Esophagus muscularis mucosa (tissue), 4 donors: ENCODE measurements at regions not wholly inside any gene's neighbourhood (a gene's known extent, or its start where the extent isn't known, plus 50 kb on each side); places are given as distances from the start of the nearest gene placed in this dataset.

Experiments
- DNase-seq: peaks from one replicate; pipeline ENCODE4 v3.0.0-alpha.2; 2017; ENCODE audit errors: extremely low spot score
- H3K27ac ChIP-seq, 4 donors: fragments of 200-600 bp; sonication (generic); replicated peaks in 1 of 4; 1 replicate in 3 of 4; 2 replicates in 1 of 4; pipeline ENCODE4 v1.5.1; 2016 to 2019; ENCODE audit warnings: mild to moderate bottlenecking in 1 of 4
- H3K27me3 ChIP-seq, 4 donors: fragments of 200-600 bp; sonication (generic); one replicate each; pipeline versions ENCODE4 v1.5.1 to v1.6.0; 2016 to 2019
- H3K36me3 ChIP-seq, 4 donors: fragments of 200-600 bp; sonication (generic); one replicate each; pipeline ENCODE4 v1.5.1; 2016 to 2019
- H3K4me1 ChIP-seq, 4 donors: fragments of 200-600 bp; sonication (generic); one replicate each; pipeline ENCODE4 v1.5.1; 2016 to 2019
- H3K4me3 ChIP-seq, 4 donors: fragments of 200-600 bp; sonication (generic); 1 replicate in 2 of 4; 2 replicates in 2 of 4; pipeline ENCODE4 v1.5.1; 2016 to 2019; ENCODE audit warnings: mild to moderate bottlenecking in 4 of 4, moderate library complexity in 1 of 4
- H3K9me3 ChIP-seq, 4 donors: fragments of 200-600 bp; sonication (generic); 1 replicate in 3 of 4; 2 replicates in 1 of 4; pipeline ENCODE4 v1.5.1; 2016 to 2019
- EP300 ChIP-seq: sonication (generic); formaldehyde crosslinking; IDR thresholded peaks from one replicate; pipeline ENCODE4 v1.6.1; 2017; ENCODE audit warnings: antibody characterized with exemption
- POLR2A ChIP-seq: fragments of 450-650 bp; IDR thresholded peaks from one replicate; pipeline ENCODE4 v1.6.1; 2017; ENCODE audit warnings: antibody characterized with exemption, moderate library complexity, mild to moderate bottlenecking, low read depth
- POLR2AphosphoS5 ChIP-seq, 2 donors: sonication (generic); formaldehyde crosslinking; IDR thresholded peaks; one replicate each; pipeline ENCODE4 v1.6.1; 2017; ENCODE audit warnings: antibody characterized with exemption in 2 of 2
- WGBS: methylation state at CpG from one replicate; pipeline ENCODE4 v1.1.5; 2018; 5-methylcytosine and 5-hydroxymethylcytosine counted together
- intact Hi-C: fragments of 100-400 bp; cut with DNase I; formaldehyde crosslinking; loops from one replicate; pipeline ENCODE4 v1.15.1; 2023
- TF ChIP-seq, protein P1 (sequence below), 3 experiments: fragments of 200-600 bp in 2 of 3; fragments of 450-650 bp in 1 of 3; sonication (generic) in 2 of 3; IDR thresholded peaks; one replicate each; pipeline ENCODE4 v1.5.1; 2017 to 2019; ENCODE audit warnings: antibody characterized with exemption in 3 of 3, mild to moderate bottlenecking in 2 of 3, moderate library complexity in 1 of 3

DNA sequence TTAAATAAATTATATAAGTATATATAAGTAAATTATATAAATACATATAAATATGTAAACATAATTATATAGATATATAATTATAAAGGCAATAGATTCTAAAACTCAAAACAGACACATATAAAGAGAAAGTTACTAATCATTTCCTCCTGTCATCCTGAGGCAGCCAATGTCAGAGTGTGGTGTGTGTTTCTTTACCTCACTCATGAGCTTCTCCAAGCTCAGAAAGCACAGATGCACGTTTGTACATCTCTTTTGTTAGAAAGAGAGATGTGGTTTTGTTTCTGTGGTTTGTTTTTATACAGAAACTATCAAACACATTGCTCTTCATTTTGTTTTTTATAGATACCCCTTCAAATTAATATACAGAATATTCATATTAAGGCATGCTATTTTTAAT, 594.8 kb downstream of the USP25 start:
- WGBS: 51% methylated on average over 1 of the region's 1 CpG
- Histone ChIP-seq H3K4me3 (no peak overlapping the region), H3K27ac (no peak overlapping the region), H3K4me1 (peaks cover 0 to 10% (median 5%) of the 10 kb centered on the region in 4 donors), H3K27me3 (no peaks in the 10 kb centered on the region), H3K36me3 (no peaks in the 10 kb centered on the region), H3K9me3 (no peaks in the 10 kb centered on the region)
- DNase-seq: no peak
- TF ChIP-seq POLR2AphosphoS5 (IDR thresholded peaks at IDR 0.05) (no peak), POLR2A (no peak), EP300 (no peak)
- TF ChIP-seq, protein P1, sequence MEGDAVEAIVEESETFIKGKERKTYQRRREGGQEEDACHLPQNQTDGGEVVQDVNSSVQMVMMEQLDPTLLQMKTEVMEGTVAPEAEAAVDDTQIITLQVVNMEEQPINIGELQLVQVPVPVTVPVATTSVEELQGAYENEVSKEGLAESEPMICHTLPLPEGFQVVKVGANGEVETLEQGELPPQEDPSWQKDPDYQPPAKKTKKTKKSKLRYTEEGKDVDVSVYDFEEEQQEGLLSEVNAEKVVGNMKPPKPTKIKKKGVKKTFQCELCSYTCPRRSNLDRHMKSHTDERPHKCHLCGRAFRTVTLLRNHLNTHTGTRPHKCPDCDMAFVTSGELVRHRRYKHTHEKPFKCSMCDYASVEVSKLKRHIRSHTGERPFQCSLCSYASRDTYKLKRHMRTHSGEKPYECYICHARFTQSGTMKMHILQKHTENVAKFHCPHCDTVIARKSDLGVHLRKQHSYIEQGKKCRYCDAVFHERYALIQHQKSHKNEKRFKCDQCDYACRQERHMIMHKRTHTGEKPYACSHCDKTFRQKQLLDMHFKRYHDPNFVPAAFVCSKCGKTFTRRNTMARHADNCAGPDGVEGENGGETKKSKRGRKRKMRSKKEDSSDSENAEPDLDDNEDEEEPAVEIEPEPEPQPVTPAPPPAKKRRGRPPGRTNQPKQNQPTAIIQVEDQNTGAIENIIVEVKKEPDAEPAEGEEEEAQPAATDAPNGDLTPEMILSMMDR (IDR thresholded peaks at IDR 0.05): no peak
- intact Hi-C loops: loop anchor here (10.0 kb wide), 1 partner anchor 110 kb away; no protein-coding TSS in a partner anchor

DNA sequence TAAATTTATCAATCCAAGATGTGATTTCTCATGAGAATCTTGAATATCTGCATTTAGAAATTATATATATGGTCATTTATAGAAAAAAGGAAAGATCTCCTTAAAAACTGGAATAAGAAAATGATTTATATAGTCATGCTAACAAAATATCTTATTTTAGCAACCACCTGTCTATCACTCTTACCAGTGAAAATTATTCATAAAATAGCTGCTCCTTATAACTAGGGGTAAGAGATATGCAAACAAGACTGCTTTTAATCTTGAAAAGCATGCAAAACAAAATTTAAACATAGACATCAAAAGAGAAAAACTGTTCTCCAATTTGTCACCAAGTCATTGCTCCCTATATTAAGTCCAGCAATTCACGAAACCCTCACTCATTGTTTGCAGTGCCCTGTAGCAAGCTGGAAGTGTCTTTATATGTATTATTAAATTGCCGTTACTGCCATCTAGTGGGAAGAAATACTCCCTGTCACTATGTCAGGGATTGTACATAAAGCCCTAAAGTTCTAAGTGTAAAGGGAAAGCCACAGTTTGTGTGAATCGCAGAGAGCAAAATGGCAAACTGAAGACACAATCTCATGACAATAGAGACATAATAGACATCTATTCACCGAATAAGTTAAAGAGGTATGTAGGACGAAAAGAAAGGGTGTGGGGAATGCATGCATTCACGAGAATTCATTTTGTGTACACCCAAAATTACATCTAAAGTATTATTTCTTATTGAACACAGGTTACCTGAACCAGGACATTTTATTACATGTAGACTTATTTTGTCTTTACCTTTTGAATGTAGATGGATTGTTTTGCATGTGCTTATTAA, 600.5 kb downstream of the USP25 start:
- peak overlapping the region in 1 of 4 donors; percentile 5 for H3K4me3 ChIP-seq
- DNase-seq: no peak
- no peaks in the 10 kb centered on the region for H3K27me3 ChIP-seq
- TF ChIP-seq POLR2AphosphoS5 (IDR thresholded peaks at IDR 0.05) (no peak), EP300 (no peak)
- TF ChIP-seq, protein P1 (IDR thresholded peaks at IDR 0.05): peak; percentile 65 to 78 (median 78)
- H3K9me3 ChIP-seq: no peaks in the 10 kb centered on the region
- no peaks in the 10 kb centered on the region for H3K36me3 ChIP-seq
- intact Hi-C loops: loop anchor here (2.0 to 5.0 kb wide), 2 partner anchors 247 to 433 kb away; no protein-coding TSS in a partner anchor
- no peak overlapping the region for H3K27ac ChIP-seq
- 36% methylated on average over 6 of the region's 6 CpGs for WGBS
- peaks cover 0 to 7% (median 3%) of the 10 kb centered on the region in 4 donors for H3K4me1 ChIP-seq

DNA sequence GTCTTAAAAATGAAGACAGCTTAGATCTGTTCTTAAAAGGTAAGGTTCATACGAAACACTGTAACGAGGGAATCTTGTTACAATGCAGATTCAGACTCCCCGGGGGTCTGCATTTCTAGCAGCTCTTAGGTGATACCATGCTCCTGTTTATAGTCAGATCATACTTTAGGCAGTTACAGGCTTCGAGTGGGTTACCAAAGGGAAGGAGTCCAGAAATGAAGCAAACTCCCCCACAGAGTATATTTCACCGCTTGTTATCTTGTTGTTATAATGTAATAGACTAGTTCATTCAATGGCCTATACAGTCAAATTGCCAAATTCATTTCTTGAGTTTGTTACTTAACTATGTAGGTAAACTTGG, 601.1 kb downstream of the USP25 start:
- peaks cover 0 to 7% (median 3%) of the 10 kb centered on the region in 4 donors for H3K4me1 ChIP-seq
- no peak overlapping the region for H3K27ac ChIP-seq
- no peak for DNase-seq
- TF ChIP-seq, protein P1 (IDR thresholded peaks at IDR 0.05): no peak
- TF ChIP-seq POLR2A: no peak
- TF ChIP-seq POLR2AphosphoS5 (IDR thresholded peaks at IDR 0.05): no peak
- no peak for TF ChIP-seq EP300
- no peaks in the 10 kb centered on the region for H3K27me3 ChIP-seq
- no peaks in the 10 kb centered on the region for H3K9me3 ChIP-seq
- no peaks in the 10 kb centered on the region for H3K36me3 ChIP-seq
- WGBS: 77% methylated on average over 5 of the region's 5 CpGs
- H3K4me3 ChIP-seq: no peak overlapping the region
- intact Hi-C loops: loop anchor here (2.0 to 5.0 kb wide), 2 partner anchors 248 to 434 kb away; no protein-coding TSS in a partner anchor

DNA sequence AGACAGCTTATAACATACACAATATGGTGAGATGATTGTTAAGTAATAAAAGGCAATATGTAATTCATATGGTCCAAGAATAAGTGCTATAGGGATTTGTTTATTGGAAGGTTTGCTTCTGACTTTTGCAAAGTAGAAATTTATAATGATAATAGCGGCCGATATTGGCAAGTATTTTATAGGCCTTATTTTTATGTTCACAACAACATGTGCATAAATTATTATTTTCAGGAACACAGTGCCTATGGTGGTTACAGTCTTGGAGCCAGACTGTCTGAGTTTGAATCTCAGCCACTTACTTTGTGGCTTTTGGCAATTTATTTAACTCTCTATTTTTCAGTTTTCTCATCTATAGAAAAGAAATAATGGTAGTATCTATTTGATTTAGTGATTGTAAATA, 607.5 kb downstream of the USP25 start:
- Histone ChIP-seq H3K36me3 (no peaks in the 10 kb centered on the region), H3K27me3 (no peaks in the 10 kb centered on the region), H3K4me1 (no peaks in the 10 kb centered on the region), H3K4me3 (no peak overlapping the region), H3K9me3 (no peaks in the 10 kb centered on the region), H3K27ac (no peak overlapping the region)
- intact Hi-C loops: no loop called here
- TF ChIP-seq, protein P1 (IDR thresholded peaks at IDR 0.05): no peak
- no peak for TF ChIP-seq POLR2A
- no peak for TF ChIP-seq POLR2AphosphoS5 (IDR thresholded peaks at IDR 0.05)
- no peak for TF ChIP-seq EP300
- DNase-seq: no peak
- 95% methylated on average over 2 of the region's 2 CpGs for WGBS
